NCI-H1436 treated with DMSO at 0.1 percent for 48 hours (cell line): ENCODE measurements at regions not wholly inside any gene's neighbourhood (a gene's known extent, or its start where the extent isn't known, plus 50 kb on each side); places are given as distances from the start of the nearest gene placed in this dataset.

Experiments used
- DNase-seq: peaks from one replicate; lab custom pipeline; 2025; lab: John Stamatoyannopoulos, UW

GRCh38 chr12:93299262-93299846, 78.4 kb upstream of the NUDT4 start:
- no peak for DNase-seq

GRCh38 chr12:93300611-93301021, 77.1 kb upstream of the NUDT4 start:
- no peak for DNase-seq

GRCh38 chr12:93302331-93303229, 75.1 kb upstream of the NUDT4 start:
- no peak for DNase-seq

GRCh38 chr12:93306636-93307035, 71.1 kb upstream of the NUDT4 start:
- DNase-seq = no peak

- no peak for DNase-seq
Measured at GRCh38 chr12:93308281-93308680, 69.4 kb upstream of the NUDT4 start.

GRCh38 chr12:93311827-93312226, 65.9 kb upstream of the NUDT4 start:
- no peak for DNase-seq

GRCh38 chr12:93314177-93314497, 63.6 kb upstream of the NUDT4 start:
- no peak for DNase-seq

GRCh38 chr12:93315385-93315906, 62.3 kb upstream of the NUDT4 start:
- DNase-seq = no peak

GRCh38 chr12:93315907-93316622, 61.7 kb upstream of the NUDT4 start:
- no peak for DNase-seq

- no peak for DNase-seq
Measured at GRCh38 chr12:93316623-93316971, 61.1 kb upstream of the NUDT4 start.

- no peak for DNase-seq
Measured at GRCh38 chr12:93317227-93317626, 60.5 kb upstream of the NUDT4 start.

GRCh38 chr12:93318720-93319522, 58.8 kb upstream of the NUDT4 start:
- no peak for DNase-seq

- DNase-seq = no peak
Measured at GRCh38 chr12:93319523-93320050, 58.1 kb upstream of the NUDT4 start.

- no peak for DNase-seq
Measured at GRCh38 chr12:93322784-93323183, 54.9 kb upstream of the NUDT4 start.

GRCh38 chr12:93323625-93324329, 53.9 kb upstream of the NUDT4 start:
- no peak for DNase-seq

- DNase-seq = no peak
Measured at GRCh38 chr12:93325855-93326254, 51.9 kb upstream of the NUDT4 start.
